ENCODE measurements at regions not wholly inside any gene's neighbourhood (a gene's known extent, or its start where the extent isn't known, plus 50 kb on each side); places are given as distances from the start of the nearest gene placed in this dataset.

GRCh38 chr16:73313950-73314349, 266.0 kb upstream of the ZFHX3 start:
- no peaks in the 10 kb centered on the region for H3K4me1 ChIP-seq (ENCODE audit: insufficient read depth, low read length, severe bottlenecking)
- no peak for TF ChIP-seq EZH2 (IDR thresholded peaks at IDR 0.05; ENCODE audit: borderline replicate concordance, low read length)
- TF ChIP-seq CTCF (IDR thresholded peaks at IDR 0.05; ENCODE audit: low read length), result no peak
- H3K9me2 ChIP-seq (ENCODE audit: low read depth, low read length), result no peaks in the 10 kb centered on the region
- no peak overlapping the region for H3K27ac ChIP-seq (ENCODE audit: low read depth, low read length, poor library complexity, severe bottlenecking)
- no peaks in the 10 kb centered on the region for H3K79me2 ChIP-seq (ENCODE audit: insufficient read depth, low read length)
- H3K4me3 ChIP-seq (ENCODE audit: low read depth, low read length, poor library complexity, severe bottlenecking), result no peak overlapping the region
- H2AFZ ChIP-seq (ENCODE audit: low read length), result no peak overlapping the region
- H3F3A ChIP-seq (ENCODE audit: insufficient read depth, low read length), result no peaks in the 10 kb centered on the region
- H3K36me3 ChIP-seq (ENCODE audit: insufficient read depth, low read length), result no peaks in the 10 kb centered on the region
- H3K27me3 ChIP-seq (ENCODE audit: insufficient read depth, low read length), result peaks cover 4% of the 10 kb centered on the region; the same call in 1 of the 2 replicates
- H3K9me3 ChIP-seq (ENCODE audit: low read length), result no peaks in the 10 kb centered on the region
- H4K20me1 ChIP-seq (ENCODE audit: insufficient read depth, low read length), result no peaks in the 10 kb centered on the region
- no peak overlapping the region for H3K4me2 ChIP-seq (ENCODE audit: low read length)
- H3K9ac ChIP-seq (ENCODE audit: low read length), result no peak overlapping the region

GRCh38 chr16:73311857-73312723, 264.2 kb upstream of the ZFHX3 start:
- Histone ChIP-seq H3K27me3 (ENCODE audit: insufficient read depth, low read length) (no peaks in the 10 kb centered on the region), H3K9ac (ENCODE audit: low read length) (no peak overlapping the region), H3K4me1 (ENCODE audit: insufficient read depth, low read length, severe bottlenecking) (no peaks in the 10 kb centered on the region), H3K9me2 (ENCODE audit: low read depth, low read length) (no peaks in the 10 kb centered on the region), H2AFZ (ENCODE audit: low read length) (no peak overlapping the region), H3K27ac (ENCODE audit: low read depth, low read length, poor library complexity, severe bottlenecking) (no peak overlapping the region), H3K4me2 (ENCODE audit: low read length) (no peak overlapping the region), H3K4me3 (ENCODE audit: low read depth, low read length, poor library complexity, severe bottlenecking) (no peak overlapping the region), H4K20me1 (ENCODE audit: insufficient read depth, low read length) (no peaks in the 10 kb centered on the region), H3K36me3 (ENCODE audit: insufficient read depth, low read length) (no peaks in the 10 kb centered on the region), H3K79me2 (ENCODE audit: insufficient read depth, low read length) (no peaks in the 10 kb centered on the region), H3K9me3 (ENCODE audit: low read length) (no peaks in the 10 kb centered on the region), H3F3A (ENCODE audit: insufficient read depth, low read length) (no peaks in the 10 kb centered on the region)
- TF ChIP-seq CTCF (IDR thresholded peaks at IDR 0.05; ENCODE audit: low read length) (no peak), EZH2 (IDR thresholded peaks at IDR 0.05; ENCODE audit: borderline replicate concordance, low read length) (no peak)

GRCh38 chr16:73308771-73309170, 260.8 kb upstream of the ZFHX3 start:
- H3K27ac ChIP-seq (ENCODE audit: low read depth, low read length, poor library complexity, severe bottlenecking), result no peak overlapping the region
- H3K4me3 ChIP-seq (ENCODE audit: low read depth, low read length, poor library complexity, severe bottlenecking), result no peak overlapping the region
- no peaks in the 10 kb centered on the region for H3K9me3 ChIP-seq (ENCODE audit: low read length)
- H3K4me1 ChIP-seq (ENCODE audit: insufficient read depth, low read length, severe bottlenecking), result no peaks in the 10 kb centered on the region
- no peak overlapping the region for H3K9ac ChIP-seq (ENCODE audit: low read length)
- no peak overlapping the region for H2AFZ ChIP-seq (ENCODE audit: low read length)
- no peaks in the 10 kb centered on the region for H3K9me2 ChIP-seq (ENCODE audit: low read depth, low read length)
- H3K27me3 ChIP-seq (ENCODE audit: insufficient read depth, low read length), result no peaks in the 10 kb centered on the region
- no peak overlapping the region for H3K4me2 ChIP-seq (ENCODE audit: low read length)
- no peaks in the 10 kb centered on the region for H3K79me2 ChIP-seq (ENCODE audit: insufficient read depth, low read length)
- no peaks in the 10 kb centered on the region for H4K20me1 ChIP-seq (ENCODE audit: insufficient read depth, low read length)
- no peaks in the 10 kb centered on the region for H3F3A ChIP-seq (ENCODE audit: insufficient read depth, low read length)
- TF ChIP-seq CTCF (IDR thresholded peaks at IDR 0.05; ENCODE audit: low read length), result no peak
- H3K36me3 ChIP-seq (ENCODE audit: insufficient read depth, low read length), result no peaks in the 10 kb centered on the region
